BJ (cell line): ENCODE measurements at regions not wholly inside any gene's neighbourhood (a gene's known extent, or its start where the extent isn't known, plus 50 kb on each side); places are given as distances from the start of the nearest gene placed in this dataset.

Experiments
- CTCF ChIA-PET: fragments of 350-600 bp; formaldehyde crosslinking; extraction: SDS; loops from one replicate; lab custom pipeline; 2021; ENCODE audit warnings: antibody characterized with exemption, inconsistent platforms; lab: Yijun Ruan, JAX
- POLR2A ChIA-PET: fragments of 300-600 bp; sonication (Branson Sonifier 250); formaldehyde crosslinking; extraction: SDS; loops from one replicate; lab custom pipeline; 2021; ENCODE audit warnings: antibody characterized with exemption; lab: Charles Lee
- DNase-seq: peaks from one replicate; pipeline ENCODE4 v3.0.0-alpha.2; 2011; ENCODE audit warnings: low read depth
- H3K27me3 ChIP-seq: 2 replicates; pipeline ENCODE4 v1.6.0; 2011; ENCODE audit warnings: low read length; ENCODE audit not compliant: control insufficient read depth, insufficient read depth
- H3K36me3 ChIP-seq: 2 replicates; pipeline ENCODE4 v1.5.1; 2011; ENCODE audit warnings: low read length; ENCODE audit not compliant: control insufficient read depth, insufficient read depth
- H3K4me3 ChIP-seq: 2 replicates; pipeline ENCODE4 v1.5.1; 2011; ENCODE audit warnings: low read depth, mild to moderate bottlenecking, control low read depth, low read length
- CTCF ChIP-seq: IDR thresholded peaks from 2 replicates; pipeline ENCODE4 v1.5.1; 2011; ENCODE audit warnings: low read depth, mild to moderate bottlenecking, control low read depth, inconsistent platforms, low read length, moderate library complexity; ENCODE audit not compliant: insufficient read depth

GRCh38 chr1:67482733-67483482, 52.7 kb upstream of the SERBP1 start:
- no peak for DNase-seq
- no peak for TF ChIP-seq CTCF
- no peak overlapping the region for H3K4me3 ChIP-seq
- CTCF ChIA-PET: interaction anchor here (2.0 to 2.4 kb wide), 2 partner anchors 13 to 18 kb away, joined by 4 to 13 read pairs; no protein-coding TSS in a partner anchor
- H3K36me3 ChIP-seq: no peaks in the 10 kb centered on the region
- peaks cover 3% of the 10 kb centered on the region; the same call in 1 of the 2 replicates for H3K27me3 ChIP-seq
- POLR2A ChIA-PET: no interaction called here

GRCh38 chr1:67484492-67484891, 54.3 kb upstream of the SERBP1 start:
- ChIA-PET CTCF (interaction anchor here (0.6 to 2.4 kb wide), 4 partner anchors 12 to 719 kb away, joined by 3 to 4 read pairs (median 3); no protein-coding TSS in a partner anchor), POLR2A (no interaction called here)
- no peak for TF ChIP-seq CTCF
- Histone ChIP-seq H3K27me3 (peaks cover 3% of the 10 kb centered on the region; the same call in 1 of the 2 replicates), H3K36me3 (no peaks in the 10 kb centered on the region), H3K4me3 (no peak overlapping the region)
- DNase-seq: no peak

GRCh38 chr1:67485046-67485811, 55.0 kb upstream of the SERBP1 start:
- no peak for TF ChIP-seq CTCF
- Histone ChIP-seq H3K4me3 (no peak overlapping the region), H3K27me3 (peaks cover 3% of the 10 kb centered on the region; the same call in 1 of the 2 replicates), H3K36me3 (no peaks in the 10 kb centered on the region)
- DNase-seq: no peak
- POLR2A ChIA-PET: no interaction called here
- CTCF ChIA-PET: interaction anchor here (1.1 to 2.4 kb wide), 3 partner anchors 11 to 271 kb away, joined by 3 to 4 read pairs (median 3); no protein-coding TSS in a partner anchor

- DNase-seq: no peak
- ChIA-PET POLR2A (no interaction called here), CTCF (interaction anchor here (3.0 to 10.1 kb wide), 3 partner anchors 11 to 276 kb away, joined by 13 to 75 read pairs (median 45); no protein-coding TSS in a partner anchor)
- peaks cover 3% of the 10 kb centered on the region; the same call in 1 of the 2 replicates for H3K27me3 ChIP-seq
- peak; percentile 16; the same call in 1 of the 2 replicates for TF ChIP-seq CTCF
- no peak overlapping the region for H3K4me3 ChIP-seq
- no peaks in the 10 kb centered on the region for H3K36me3 ChIP-seq
Observed at GRCh38 chr1:67489643-67490042, 59.4 kb upstream of the SERBP1 start.

GRCh38 chr1:67491280-67491679, 61.1 kb upstream of the SERBP1 start:
- no peak for TF ChIP-seq CTCF
- CTCF ChIA-PET: interaction anchor here (1.0 to 10.1 kb wide), 4 partner anchors 9 to 278 kb away, joined by 5 to 75 read pairs (median 29); no protein-coding TSS in a partner anchor
- H3K36me3 ChIP-seq: no peaks in the 10 kb centered on the region
- H3K27me3 ChIP-seq: peaks cover 3% of the 10 kb centered on the region; the same call in 1 of the 2 replicates
- H3K4me3 ChIP-seq: no peak overlapping the region
- POLR2A ChIA-PET: no interaction called here
- no peak for DNase-seq
